ENCODE measurements at regions not wholly inside any gene's neighbourhood (a gene's known extent, or its start where the extent isn't known, plus 50 kb on each side); places are given as distances from the start of the nearest gene placed in this dataset.

DNA sequence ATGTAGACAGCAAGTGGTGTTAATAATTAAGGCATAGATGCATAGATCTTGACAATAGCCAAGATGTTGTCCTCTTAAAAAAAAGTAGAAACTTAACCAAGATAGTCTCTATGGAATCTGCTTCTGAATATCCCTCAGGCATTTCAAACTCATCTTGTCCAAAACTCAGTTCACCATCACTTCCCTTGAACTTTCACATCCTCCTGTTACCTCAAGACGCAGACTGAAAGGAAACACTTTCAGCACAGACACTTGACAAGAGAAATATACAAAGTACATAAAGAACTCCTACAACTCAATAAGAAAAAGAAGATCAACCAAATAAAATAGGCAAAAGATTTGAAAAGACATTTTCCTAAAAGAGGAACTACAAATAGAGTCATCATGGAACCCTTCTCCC, 451.1 kb downstream of the FOXO1 start:
- DNase-seq (no peak), ATAC-seq (ENCODE audit: low read depth) (no peak)
- TF ChIP-seq, protein P1, sequence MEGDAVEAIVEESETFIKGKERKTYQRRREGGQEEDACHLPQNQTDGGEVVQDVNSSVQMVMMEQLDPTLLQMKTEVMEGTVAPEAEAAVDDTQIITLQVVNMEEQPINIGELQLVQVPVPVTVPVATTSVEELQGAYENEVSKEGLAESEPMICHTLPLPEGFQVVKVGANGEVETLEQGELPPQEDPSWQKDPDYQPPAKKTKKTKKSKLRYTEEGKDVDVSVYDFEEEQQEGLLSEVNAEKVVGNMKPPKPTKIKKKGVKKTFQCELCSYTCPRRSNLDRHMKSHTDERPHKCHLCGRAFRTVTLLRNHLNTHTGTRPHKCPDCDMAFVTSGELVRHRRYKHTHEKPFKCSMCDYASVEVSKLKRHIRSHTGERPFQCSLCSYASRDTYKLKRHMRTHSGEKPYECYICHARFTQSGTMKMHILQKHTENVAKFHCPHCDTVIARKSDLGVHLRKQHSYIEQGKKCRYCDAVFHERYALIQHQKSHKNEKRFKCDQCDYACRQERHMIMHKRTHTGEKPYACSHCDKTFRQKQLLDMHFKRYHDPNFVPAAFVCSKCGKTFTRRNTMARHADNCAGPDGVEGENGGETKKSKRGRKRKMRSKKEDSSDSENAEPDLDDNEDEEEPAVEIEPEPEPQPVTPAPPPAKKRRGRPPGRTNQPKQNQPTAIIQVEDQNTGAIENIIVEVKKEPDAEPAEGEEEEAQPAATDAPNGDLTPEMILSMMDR (IDR thresholded peaks at IDR 0.05): no peak
- intact Hi-C loops (cut with micrococcal nuclease): no loop called here
- no peaks in the 10 kb centered on the region for H3K27me3 Mint-ChIP-seq
- no peak overlapping the region for H3K27ac Mint-ChIP-seq
- H3K4me3 Mint-ChIP-seq: no peak overlapping the region
- H3K4me1 Mint-ChIP-seq: peaks cover 9% of the 10 kb centered on the region
- CTCF ChIA-PET: no interaction called here
- H3K9me3 Mint-ChIP-seq: no peaks in the 10 kb centered on the region
- no peaks in the 10 kb centered on the region for H3K36me3 Mint-ChIP-seq (ENCODE audit: low read depth)
- POLR2A ChIA-PET: no interaction called here

DNA sequence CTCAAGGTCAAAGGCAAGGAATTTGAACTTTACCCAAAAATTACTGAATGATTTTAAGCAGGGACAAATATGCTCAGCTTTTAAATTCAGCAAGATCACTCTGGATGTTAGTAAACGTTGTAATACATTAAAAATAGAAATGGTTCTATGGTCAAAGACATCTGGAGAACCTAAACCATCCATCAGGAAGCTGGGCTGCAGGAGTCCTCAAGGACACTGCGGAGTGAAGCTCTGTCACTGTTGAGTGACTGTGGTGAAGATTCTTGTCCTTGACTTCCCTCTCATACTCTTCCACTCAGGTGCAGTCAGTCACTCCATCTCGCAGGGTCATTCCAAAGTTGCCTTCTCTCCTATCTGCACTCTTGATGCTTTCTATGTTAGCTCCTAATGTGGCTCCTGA, 450.7 kb downstream of the FOXO1 start:
- no peaks in the 10 kb centered on the region for H3K36me3 Mint-ChIP-seq (ENCODE audit: low read depth)
- no peak overlapping the region for H3K4me3 Mint-ChIP-seq
- no peaks in the 10 kb centered on the region for H3K9me3 Mint-ChIP-seq
- H3K27ac Mint-ChIP-seq: no peak overlapping the region
- intact Hi-C loops (cut with micrococcal nuclease): no loop called here
- TF ChIP-seq, protein P1 (IDR thresholded peaks at IDR 0.05): no peak
- CTCF ChIA-PET: no interaction called here
- POLR2A ChIA-PET: no interaction called here
- DNase-seq (no peak), ATAC-seq (ENCODE audit: low read depth) (no peak)
- peaks cover 9% of the 10 kb centered on the region for H3K4me1 Mint-ChIP-seq
- H3K27me3 Mint-ChIP-seq: no peaks in the 10 kb centered on the region

DNA sequence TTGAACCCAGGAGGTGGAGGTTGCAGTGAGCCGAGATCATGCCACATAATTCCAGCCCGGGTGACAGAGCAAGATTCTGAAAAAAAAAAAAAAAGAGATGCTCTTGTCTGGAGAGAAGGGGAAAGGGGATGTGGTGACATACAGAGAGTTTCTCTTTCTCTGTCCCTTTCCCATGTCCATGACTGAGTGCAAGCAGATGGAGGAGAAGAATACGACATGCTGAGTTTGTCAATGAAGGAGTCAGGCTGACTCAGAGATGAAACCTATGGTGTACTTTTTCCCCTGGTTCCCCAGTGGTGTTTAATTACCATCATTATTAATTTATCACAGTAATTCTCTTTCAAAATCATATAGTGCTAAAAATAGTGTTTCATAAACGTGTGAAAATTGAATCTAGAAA, 448.8 kb downstream of the FOXO1 start:
- intact Hi-C loops (cut with micrococcal nuclease): no loop called here
- H3K9me3 Mint-ChIP-seq: no peaks in the 10 kb centered on the region
- H3K4me1 Mint-ChIP-seq: peaks cover 16% of the 10 kb centered on the region
- H3K27ac Mint-ChIP-seq: no peak overlapping the region
- no peak for ATAC-seq (ENCODE audit: low read depth)
- no peaks in the 10 kb centered on the region for H3K27me3 Mint-ChIP-seq
- TF ChIP-seq, protein P1 (IDR thresholded peaks at IDR 0.05): no peak
- DNase-seq: no peak
- CTCF ChIA-PET: no interaction called here
- no peak overlapping the region for H3K4me3 Mint-ChIP-seq
- POLR2A ChIA-PET: no interaction called here
- H3K36me3 Mint-ChIP-seq (ENCODE audit: low read depth): no peaks in the 10 kb centered on the region

DNA sequence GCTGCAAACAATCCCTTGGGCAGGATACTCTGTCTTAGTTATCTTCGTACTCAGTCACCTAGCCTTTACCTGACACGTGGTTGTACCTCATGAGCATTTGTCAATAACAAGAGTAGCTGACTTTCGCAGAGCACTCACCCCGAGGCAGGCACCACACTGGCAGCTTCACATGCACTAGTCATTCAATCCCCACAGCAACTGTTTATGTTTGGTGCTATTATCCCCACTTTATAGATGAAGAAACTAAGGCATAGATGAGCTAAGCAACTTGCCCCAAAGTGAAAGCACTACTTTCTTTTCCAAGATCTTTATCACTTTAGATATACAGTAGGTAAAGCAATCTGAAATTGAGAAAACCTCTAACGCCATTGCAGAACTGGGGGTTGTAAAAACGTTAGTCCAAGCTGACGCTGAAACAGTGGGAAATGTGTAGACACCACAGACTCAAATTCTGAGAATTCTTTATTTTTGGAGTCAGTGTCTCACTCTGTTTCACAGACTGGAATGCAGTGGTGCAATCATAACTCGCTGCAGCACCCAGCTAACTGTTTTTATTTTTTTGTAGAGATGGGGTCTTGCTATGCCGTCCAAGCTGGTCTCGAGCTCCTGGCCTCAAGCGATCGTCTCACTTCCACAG, 446.0 kb downstream of the FOXO1 start:
- no peaks in the 10 kb centered on the region for H3K36me3 Mint-ChIP-seq (ENCODE audit: low read depth)
- no peak overlapping the region for H3K4me3 Mint-ChIP-seq
- intact Hi-C loops (cut with micrococcal nuclease): no loop called here
- peaks cover 13% of the 10 kb centered on the region for H3K4me1 Mint-ChIP-seq
- DNase-seq: no peak
- CTCF ChIA-PET: interaction anchor here (1.0 kb wide), 1 partner anchor 32 kb away, joined by 3 read pairs; no protein-coding TSS in a partner anchor
- H3K9me3 Mint-ChIP-seq: no peaks in the 10 kb centered on the region
- no peak for ATAC-seq (ENCODE audit: low read depth)
- TF ChIP-seq, protein P1 (IDR thresholded peaks at IDR 0.05): no peak
- H3K27ac Mint-ChIP-seq: no peak overlapping the region
- POLR2A ChIA-PET: no interaction called here
- H3K27me3 Mint-ChIP-seq: no peaks in the 10 kb centered on the region

DNA sequence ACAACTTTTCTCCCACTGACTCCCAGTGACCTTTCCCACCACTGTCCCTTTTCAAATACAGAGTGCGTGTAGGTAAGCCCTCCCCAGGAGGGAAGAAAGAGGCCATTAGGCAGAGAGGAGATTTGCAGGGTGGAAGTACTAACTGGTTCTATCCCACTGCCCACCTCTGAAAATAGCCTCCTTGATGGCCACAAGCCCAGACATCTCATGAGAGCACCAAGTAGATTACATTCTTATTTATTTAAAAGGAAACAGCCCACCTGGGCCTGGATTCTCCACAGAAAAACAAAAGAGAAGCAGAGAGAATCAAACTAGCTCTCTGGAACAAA, 445.3 kb downstream of the FOXO1 start:
- intact Hi-C loops (cut with micrococcal nuclease): no loop called here
- no peaks in the 10 kb centered on the region for H3K9me3 Mint-ChIP-seq
- no peak for ATAC-seq (ENCODE audit: low read depth)
- POLR2A ChIA-PET: no interaction called here
- no peak overlapping the region for H3K4me3 Mint-ChIP-seq
- peaks cover 7% of the 10 kb centered on the region for H3K4me1 Mint-ChIP-seq
- no peaks in the 10 kb centered on the region for H3K27me3 Mint-ChIP-seq
- H3K27ac Mint-ChIP-seq: no peak overlapping the region
- H3K36me3 Mint-ChIP-seq (ENCODE audit: low read depth): no peaks in the 10 kb centered on the region
- no peak for DNase-seq
- CTCF ChIA-PET: no interaction called here
- TF ChIP-seq, protein P1 (IDR thresholded peaks at IDR 0.05): no peak
